ENCODE measurements at regions not wholly inside any gene's neighbourhood (a gene's known extent, or its start where the extent isn't known, plus 50 kb on each side); places are given as distances from the start of the nearest gene placed in this dataset.

DNA sequence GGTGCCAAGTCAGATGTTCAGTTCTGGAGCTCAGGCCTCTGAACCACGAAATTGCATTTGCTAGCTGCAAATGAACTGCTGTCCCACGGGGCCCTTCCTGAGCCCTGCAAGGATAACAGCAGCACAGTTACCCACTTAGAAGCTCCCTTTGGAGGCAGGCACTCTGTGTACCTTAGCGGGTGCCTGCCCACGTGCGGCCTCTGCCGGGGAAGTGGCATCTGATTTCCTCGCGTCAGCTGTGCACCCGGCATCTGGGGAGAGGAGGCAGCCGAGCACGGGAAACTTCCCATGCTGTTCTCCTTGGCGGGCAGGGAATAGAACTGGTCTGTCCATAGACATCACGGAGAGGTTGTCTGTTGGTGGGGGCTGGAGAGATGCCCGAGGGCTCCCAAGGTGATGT, 148.0 kb upstream of the C1orf174 start:
- TF ChIP-seq, protein P1, sequence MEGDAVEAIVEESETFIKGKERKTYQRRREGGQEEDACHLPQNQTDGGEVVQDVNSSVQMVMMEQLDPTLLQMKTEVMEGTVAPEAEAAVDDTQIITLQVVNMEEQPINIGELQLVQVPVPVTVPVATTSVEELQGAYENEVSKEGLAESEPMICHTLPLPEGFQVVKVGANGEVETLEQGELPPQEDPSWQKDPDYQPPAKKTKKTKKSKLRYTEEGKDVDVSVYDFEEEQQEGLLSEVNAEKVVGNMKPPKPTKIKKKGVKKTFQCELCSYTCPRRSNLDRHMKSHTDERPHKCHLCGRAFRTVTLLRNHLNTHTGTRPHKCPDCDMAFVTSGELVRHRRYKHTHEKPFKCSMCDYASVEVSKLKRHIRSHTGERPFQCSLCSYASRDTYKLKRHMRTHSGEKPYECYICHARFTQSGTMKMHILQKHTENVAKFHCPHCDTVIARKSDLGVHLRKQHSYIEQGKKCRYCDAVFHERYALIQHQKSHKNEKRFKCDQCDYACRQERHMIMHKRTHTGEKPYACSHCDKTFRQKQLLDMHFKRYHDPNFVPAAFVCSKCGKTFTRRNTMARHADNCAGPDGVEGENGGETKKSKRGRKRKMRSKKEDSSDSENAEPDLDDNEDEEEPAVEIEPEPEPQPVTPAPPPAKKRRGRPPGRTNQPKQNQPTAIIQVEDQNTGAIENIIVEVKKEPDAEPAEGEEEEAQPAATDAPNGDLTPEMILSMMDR (IDR thresholded peaks at IDR 0.05; ENCODE audit: low read depth, low read length) = no peak
- no peak for TF ChIP-seq EZH2phosphoT487 (IDR thresholded peaks at IDR 0.05; ENCODE audit: low read depth)
